CD14-positive monocyte (primary cell): ENCODE measurements at regions not wholly inside any gene's neighbourhood (a gene's known extent, or its start where the extent isn't known, plus 50 kb on each side); places are given as distances from the start of the nearest gene placed in this dataset.
"Not testable (repeated sequence)": the region's sequence is repeated elsewhere in the genome, so short reads cannot be mapped to it uniquely, and the experiment has no call there.

Source experiments
- DNase-seq, 3 donors: peaks; one replicate each; pipeline ENCODE4 v3.0.0-alpha.2; 2011 to 2022
- H2AFZ ChIP-seq: 2 replicates; pipeline ENCODE4 v1.6.0; 2012; ENCODE audit warnings: mild to moderate bottlenecking, low read depth, low read length, inconsistent platforms; ENCODE audit not compliant: insufficient read depth, poor library complexity, severe bottlenecking
- H3K27ac ChIP-seq, 2 donors: 1 replicate in 1 of 2; 2 replicates in 1 of 2; pipeline ENCODE4 v1.5.1; 2012 to 2013; ENCODE audit warnings: low read length in 2 of 2, control low read depth in 1 of 2, inconsistent platforms in 1 of 2, low read depth in 1 of 2, mild to moderate bottlenecking in 1 of 2
- H3K27me3 ChIP-seq, 2 donors: one replicate each; pipeline versions ENCODE4 v1.6.0 to v1.6.1; 2011 to 2013; ENCODE audit warnings: low read length in 2 of 2; ENCODE audit not compliant: control insufficient read depth in 2 of 2, insufficient read depth in 2 of 2
- H3K36me3 ChIP-seq, 2 donors: replicated peaks in 1 of 2; 1 replicate in 1 of 2; 2 replicates in 1 of 2; pipeline versions ENCODE4 v1.5.1 to v1.6.1; 2012 to 2013; ENCODE audit warnings: low read length in 2 of 2, control low read depth in 1 of 2, inconsistent platforms in 1 of 2, mild to moderate bottlenecking in 1 of 2; ENCODE audit not compliant: insufficient read depth in 2 of 2, control insufficient read depth in 1 of 2
- H3K4me1 ChIP-seq, 2 donors: 1 replicate in 1 of 2; 2 replicates in 1 of 2; pipeline versions ENCODE4 v1.5.1 to v1.6.1; 2012 to 2013; ENCODE audit warnings: low read length in 2 of 2, control low read depth in 1 of 2, inconsistent platforms in 1 of 2, mild to moderate bottlenecking in 1 of 2, moderate library complexity in 1 of 2; ENCODE audit not compliant: insufficient read depth in 2 of 2, control insufficient read depth in 1 of 2
- H3K4me2 ChIP-seq: replicated peaks from 2 replicates; pipeline ENCODE3; 2012; ENCODE audit warnings: low read length, moderate library complexity, mild to moderate bottlenecking; ENCODE audit not compliant: poor library complexity, severe bottlenecking; ENCODE audit errors: extremely low read depth
- H3K4me3 ChIP-seq, 3 experiments: fragments of 200-600 bp in 1 of 3; sonication (generic) in 1 of 3; replicated peaks in 1 of 3; 1 replicate in 2 of 3; 2 replicates in 1 of 3; pipeline ENCODE4 v1.5.1; 2011 to 2013; ENCODE audit warnings: low read length in 3 of 3, mild to moderate bottlenecking in 3 of 3, control low read depth in 2 of 3, low read depth in 2 of 3, inconsistent platforms in 1 of 3, moderate library complexity in 1 of 3
- H3K79me2 ChIP-seq: 2 replicates; pipeline ENCODE4 v1.6.0; 2012; ENCODE audit warnings: mild to moderate bottlenecking, control low read depth, inconsistent platforms, low read length, moderate library complexity; ENCODE audit not compliant: insufficient read depth
- H3K9ac ChIP-seq: 2 replicates; pipeline ENCODE4 v1.6.0; 2017; ENCODE audit warnings: low read length, mild to moderate bottlenecking; ENCODE audit not compliant: insufficient read depth, poor library complexity, severe bottlenecking
- H3K9me3 ChIP-seq, 2 donors: replicated peaks in 1 of 2; 1 replicate in 1 of 2; 2 replicates in 1 of 2; pipeline versions ENCODE4 v1.5.1 to v1.6.1; 2012 to 2013; ENCODE audit warnings: low read length in 2 of 2, control low read depth in 1 of 2; ENCODE audit not compliant: control insufficient read depth in 1 of 2, insufficient read depth in 1 of 2
- H4K20me1 ChIP-seq: 2 replicates; pipeline ENCODE4 v1.6.0; 2012; ENCODE audit warnings: mild to moderate bottlenecking, low read length, control low read depth, moderate library complexity; ENCODE audit not compliant: insufficient read depth
- H3K27ac Mint-ChIP-seq, 7 donors: one replicate each; pipeline ENCODE4 v1.8.0; 2020; ENCODE audit warnings: mild to moderate bottlenecking in 7 of 7, mixed read lengths in 7 of 7, moderate library complexity in 6 of 7, inconsistent platforms in 2 of 7
- H3K27me3 Mint-ChIP-seq, 3 donors: one replicate each; pipeline ENCODE4 v1.8.0; 2021 to 2022; ENCODE audit warnings: low read depth in 3 of 3, mild to moderate bottlenecking in 3 of 3, mixed read lengths in 3 of 3, moderate library complexity in 3 of 3, inconsistent platforms in 1 of 3
- H3K36me3 Mint-ChIP-seq, 2 donors: one replicate each; pipeline ENCODE4 v1.8.0; 2020; ENCODE audit warnings: mixed read lengths in 2 of 2, inconsistent platforms in 1 of 2, mild to moderate bottlenecking in 1 of 2
- H3K4me1 Mint-ChIP-seq: one replicate; pipeline ENCODE4 v1.8.0; 2020; ENCODE audit warnings: mild to moderate bottlenecking, mixed read lengths
- H3K4me3 Mint-ChIP-seq, 2 donors: one replicate each; pipeline ENCODE4 v1.8.0; 2020; ENCODE audit warnings: mild to moderate bottlenecking in 2 of 2, mixed read lengths in 2 of 2, moderate library complexity in 1 of 2
- H3K9me3 Mint-ChIP-seq, 7 donors: one replicate each; pipeline ENCODE4 v1.8.0; 2020 to 2022; ENCODE audit warnings: mixed read lengths in 7 of 7, mild to moderate bottlenecking in 6 of 7, moderate library complexity in 6 of 7, inconsistent platforms in 2 of 7
- CTCF ChIP-seq: fragments of 200-600 bp; IDR thresholded peaks from one replicate; pipeline ENCODE4 v1.8.0; 2022; ENCODE audit warnings: antibody characterized with exemption, mild to moderate bottlenecking
- WGBS: methylation state at CpG from one replicate; pipeline ENCODE4 v1.1.5; 2013; ENCODE audit warnings: missing lambda C conversion rate; ENCODE audit not compliant: insufficient coverage; 5-methylcytosine and 5-hydroxymethylcytosine counted together
- intact Hi-C, 2 donors: fragments of 100-400 bp; cut with micrococcal nuclease; formaldehyde crosslinking; loops; one replicate each; pipeline versions ENCODE4 v1.15.0 to v1.15.1; 2023

DNA sequence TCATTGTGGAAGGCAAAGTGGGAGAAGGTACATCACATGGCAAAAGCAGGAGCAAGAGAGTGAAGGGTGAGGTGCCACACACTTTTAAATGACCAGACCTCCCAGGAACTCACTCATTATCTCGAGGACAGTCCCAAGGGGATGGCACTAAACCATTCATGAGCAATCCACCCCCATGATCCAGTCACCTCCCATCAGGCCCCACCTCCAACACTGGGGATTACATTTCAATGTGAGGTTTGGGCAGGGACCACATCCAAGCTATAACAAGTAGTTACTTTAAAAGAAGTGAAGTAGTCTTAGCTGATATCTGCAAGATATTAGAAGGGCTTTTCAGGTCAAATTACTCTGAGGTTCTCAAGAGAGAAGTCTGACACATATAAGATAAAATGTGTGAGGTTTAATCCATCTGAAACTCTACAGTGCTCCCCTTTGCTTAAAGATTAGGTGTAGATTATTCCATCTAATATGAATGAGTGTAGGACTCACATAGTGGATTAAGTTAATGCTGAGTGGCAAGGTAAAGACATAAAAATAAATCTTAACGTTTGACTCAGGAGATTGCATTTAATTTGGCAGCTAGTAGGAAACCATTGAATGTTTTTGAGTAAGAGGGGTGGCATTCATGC lies 130.8 kb downstream of the TMX1 start:
- Histone ChIP-seq H2AFZ (no peak overlapping the region), H3K27me3 (no peaks in the 10 kb centered on the region), H3K4me1 (no peaks in the 10 kb centered on the region), H3K36me3 (no peaks in the 10 kb centered on the region), H3K4me2 (no peak overlapping the region), H3K9me3 (no peaks in the 10 kb centered on the region), H4K20me1 (no peaks in the 10 kb centered on the region), H3K9ac (no peak overlapping the region), H3K4me3 (no peak overlapping the region), H3K79me2 (no peaks in the 10 kb centered on the region), H3K27ac (no peak overlapping the region)
- intact Hi-C loops, result no loop called here
- no peak for DNase-seq
- TF ChIP-seq CTCF, result no peak
- Mint-ChIP-seq H3K9me3 (peaks cover 0 to 3% (median 0%) of the 10 kb centered on the region in 7 donors), H3K27ac (no peak overlapping the region), H3K27me3 (peaks cover 0 to 2% (median 0%) of the 10 kb centered on the region in 3 donors), H3K36me3 (no peaks in the 10 kb centered on the region), H3K4me3 (no peak overlapping the region), H3K4me1 (no peaks in the 10 kb centered on the region)
- 89% methylated on average over 1 of the region's 2 CpGs for WGBS

DNA sequence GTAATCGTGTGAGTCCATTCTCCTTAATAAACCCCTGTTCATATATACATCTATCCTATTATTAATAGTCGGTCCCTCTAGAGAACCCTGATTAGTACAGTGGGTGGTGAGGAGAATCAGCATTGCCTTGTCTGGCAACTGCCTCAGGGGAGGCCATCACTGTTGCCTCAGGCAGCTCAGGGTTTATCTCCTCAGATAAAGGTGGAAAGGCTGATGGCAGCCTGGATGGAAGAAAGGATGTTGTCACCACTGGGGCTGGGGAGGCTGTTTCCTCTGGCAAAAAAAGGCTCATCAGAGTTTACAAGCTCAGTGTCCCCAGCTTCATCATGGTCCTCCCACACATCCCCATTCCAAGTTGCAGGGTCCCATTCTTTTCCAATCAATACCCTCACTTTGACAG lies 137.1 kb downstream of the TMX1 start:
- H3K9me3 Mint-ChIP-seq, H3K4me1 Mint-ChIP-seq, H3K4me3 ChIP-seq, H2AFZ ChIP-seq, H3K36me3 ChIP-seq, H4K20me1 ChIP-seq, H3K79me2 ChIP-seq, H3K36me3 Mint-ChIP-seq, DNase-seq, H3K27ac ChIP-seq, H3K27me3 Mint-ChIP-seq, H3K9me3 ChIP-seq, H3K9ac ChIP-seq, H3K4me3 Mint-ChIP-seq, H3K27ac Mint-ChIP-seq, intact Hi-C loops, H3K4me1 ChIP-seq, H3K27me3 ChIP-seq, H3K4me2 ChIP-seq: not testable (repeated sequence)
- no CpG with 5 or more reads among the region's 2 CpGs for WGBS
